GM12864 (cell line): ENCODE measurements at regions not wholly inside any gene's neighbourhood (a gene's known extent, or its start where the extent isn't known, plus 50 kb on each side); places are given as distances from the start of the nearest gene placed in this dataset.

ENCODE experiments used
- DNase-seq: peaks from one replicate; pipeline ENCODE4 v3.0.0-alpha.2; 2011; ENCODE audit warnings: low read depth
- H3K4me3 ChIP-seq: 2 replicates; pipeline ENCODE4 v1.5.1; 2011; ENCODE audit warnings: mild to moderate bottlenecking, low read depth, low read length, control low read depth
- TF ChIP-seq, protein P1 (sequence below): IDR thresholded peaks from 2 replicates; pipeline ENCODE4 v1.5.1; 2011; ENCODE audit warnings: low read depth, mild to moderate bottlenecking, moderate library complexity, low read length, control low read depth, inconsistent platforms; ENCODE audit errors: missing control alignments

- TF ChIP-seq, protein P1, sequence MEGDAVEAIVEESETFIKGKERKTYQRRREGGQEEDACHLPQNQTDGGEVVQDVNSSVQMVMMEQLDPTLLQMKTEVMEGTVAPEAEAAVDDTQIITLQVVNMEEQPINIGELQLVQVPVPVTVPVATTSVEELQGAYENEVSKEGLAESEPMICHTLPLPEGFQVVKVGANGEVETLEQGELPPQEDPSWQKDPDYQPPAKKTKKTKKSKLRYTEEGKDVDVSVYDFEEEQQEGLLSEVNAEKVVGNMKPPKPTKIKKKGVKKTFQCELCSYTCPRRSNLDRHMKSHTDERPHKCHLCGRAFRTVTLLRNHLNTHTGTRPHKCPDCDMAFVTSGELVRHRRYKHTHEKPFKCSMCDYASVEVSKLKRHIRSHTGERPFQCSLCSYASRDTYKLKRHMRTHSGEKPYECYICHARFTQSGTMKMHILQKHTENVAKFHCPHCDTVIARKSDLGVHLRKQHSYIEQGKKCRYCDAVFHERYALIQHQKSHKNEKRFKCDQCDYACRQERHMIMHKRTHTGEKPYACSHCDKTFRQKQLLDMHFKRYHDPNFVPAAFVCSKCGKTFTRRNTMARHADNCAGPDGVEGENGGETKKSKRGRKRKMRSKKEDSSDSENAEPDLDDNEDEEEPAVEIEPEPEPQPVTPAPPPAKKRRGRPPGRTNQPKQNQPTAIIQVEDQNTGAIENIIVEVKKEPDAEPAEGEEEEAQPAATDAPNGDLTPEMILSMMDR = no peak
- no peak for DNase-seq
- H3K4me3 ChIP-seq = no peak overlapping the region
Measured at GRCh38 chr6:121649951-121650350, 214.5 kb downstream of the GJA1 start.

DNA sequence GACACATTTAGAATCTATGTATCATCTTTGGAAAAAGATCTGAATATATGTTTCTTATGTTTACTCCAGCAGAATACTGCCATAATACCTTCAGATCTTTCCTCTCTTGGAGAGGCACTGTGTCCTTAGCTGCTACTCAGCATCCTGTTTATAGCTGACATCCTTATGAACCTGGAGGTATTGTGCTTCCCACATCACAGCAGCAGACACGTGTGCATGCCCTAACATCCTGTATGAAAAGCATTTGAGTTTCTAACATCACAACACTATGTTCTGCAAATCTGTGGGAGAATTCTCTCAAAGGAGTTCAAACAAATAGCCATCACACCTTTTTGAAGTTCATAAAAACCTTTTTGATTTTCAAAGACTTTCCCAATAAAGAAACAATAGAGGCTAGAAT lies 216.0 kb downstream of the GJA1 start:
- H3K4me3 ChIP-seq = no peak overlapping the region
- TF ChIP-seq, protein P1 = no peak
- no peak for DNase-seq

- H3K4me3 ChIP-seq = no peak overlapping the region
- TF ChIP-seq, protein P1 = no peak
- no peak for DNase-seq
Measured at GRCh38 chr6:121652223-121652622, 216.8 kb downstream of the GJA1 start.

GRCh38 chr6:121652726-121653623 lies 217.5 kb downstream of the GJA1 start:
- no peak for DNase-seq
- H3K4me3 ChIP-seq = no peak overlapping the region
- TF ChIP-seq, protein P1 = no peak

DNA sequence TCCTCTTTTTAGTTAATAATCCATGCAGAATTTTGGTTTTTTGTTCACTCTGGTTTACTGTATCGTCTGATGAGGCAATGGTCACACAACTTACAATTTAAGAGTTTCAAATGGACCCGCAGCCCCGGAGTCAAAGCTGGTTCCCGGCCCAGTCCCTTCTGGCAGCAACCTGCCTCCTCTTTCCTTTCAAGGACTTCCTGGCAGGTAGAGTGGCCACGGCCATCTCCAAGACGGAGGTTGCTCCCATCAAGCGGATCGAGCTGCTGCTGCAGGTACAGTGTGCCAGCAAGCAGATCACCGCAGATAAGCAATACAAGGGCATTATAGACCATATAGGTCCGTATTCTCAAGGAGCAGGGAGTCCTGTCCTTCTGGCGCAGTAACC lies 218.2 kb downstream of the GJA1 start:
- H3K4me3 ChIP-seq = no peak overlapping the region
- TF ChIP-seq, protein P1 = no peak
- DNase-seq = no peak

GRCh38 chr6:121657972-121658371 lies 222.5 kb downstream of the GJA1 start:
- H3K4me3 ChIP-seq = no peak overlapping the region
- TF ChIP-seq, protein P1 = no peak
- DNase-seq = no peak

GRCh38 chr6:121660277-121660676 lies 224.8 kb downstream of the GJA1 start:
- TF ChIP-seq, protein P1 = no peak
- DNase-seq = no peak

More at GRCh38 chr6:121660277-121660676, 224.8 kb downstream of the GJA1 start:
- no peak overlapping the region for H3K4me3 ChIP-seq
